Thymus (tissue), 11 donors: ENCODE measurements at regions not wholly inside any gene's neighbourhood (a gene's known extent, or its start where the extent isn't known, plus 50 kb on each side); places are given as distances from the start of the nearest gene placed in this dataset.

Source experiments
- DNase-seq, 9 donors: peaks; one replicate each; pipeline ENCODE4 v3.0.0-alpha.2; 2013; ENCODE audit warnings: low spot score in 9 of 9, low read depth in 6 of 9, missing footprints in 1 of 9
- H3K27ac ChIP-seq, 2 donors: one replicate each; pipeline ENCODE4 v1.5.1; 2013; ENCODE audit warnings: control low read depth in 1 of 2, low read depth in 1 of 2, low read length in 1 of 2, mild to moderate bottlenecking in 1 of 2, moderate library complexity in 1 of 2
- H3K27me3 ChIP-seq, 2 donors: one replicate each; pipeline ENCODE4 v1.5.1; 2013; ENCODE audit warnings: low read length in 1 of 2; ENCODE audit not compliant: control insufficient read depth in 2 of 2, insufficient read depth in 1 of 2
- H3K36me3 ChIP-seq, 2 donors: one replicate each; pipeline ENCODE4 v1.5.1; 2013; ENCODE audit warnings: low read length in 1 of 2, mild to moderate bottlenecking in 1 of 2, moderate library complexity in 1 of 2; ENCODE audit not compliant: control insufficient read depth in 2 of 2, insufficient read depth in 2 of 2
- H3K4me1 ChIP-seq, 2 donors: one replicate each; pipeline ENCODE4 v1.5.1; 2013; ENCODE audit warnings: low read length in 2 of 2; ENCODE audit not compliant: control insufficient read depth in 2 of 2, insufficient read depth in 2 of 2
- H3K4me3 ChIP-seq, 2 donors: one replicate each; pipeline ENCODE4 v1.5.1; 2013; ENCODE audit warnings: low read length in 2 of 2, control low read depth in 1 of 2, mild to moderate bottlenecking in 1 of 2
- H3K9me3 ChIP-seq, 2 donors: one replicate each; pipeline ENCODE4 v1.5.1; 2013; ENCODE audit warnings: low read length in 1 of 2, mild to moderate bottlenecking in 1 of 2; ENCODE audit not compliant: control insufficient read depth in 2 of 2, insufficient read depth in 1 of 2
- WGBS: extraction: QIAGEN DNeasy Blood & Tissue Kit; methylation state at CpG from one replicate; pipeline ENCODE4 v1.1.7; 2013; 5-methylcytosine and 5-hydroxymethylcytosine counted together
- donor health status: healthy.

GRCh38 chr2:22628221-22628620, 756.8 kb upstream of the KLHL29 start:
- Histone ChIP-seq H3K4me3 (no peak overlapping the region), H3K27ac (no peak overlapping the region), H3K27me3 (no peaks in the 10 kb centered on the region), H3K36me3 (no peaks in the 10 kb centered on the region), H3K4me1 (no peaks in the 10 kb centered on the region), H3K9me3 (no peaks in the 10 kb centered on the region)
- 96% methylated on average over 2 of the region's 2 CpGs for WGBS
- no peak for DNase-seq

GRCh38 chr2:22628906-22629305, 756.1 kb upstream of the KLHL29 start:
- no peaks in the 10 kb centered on the region for H3K36me3 ChIP-seq
- no peaks in the 10 kb centered on the region for H3K27me3 ChIP-seq
- no peaks in the 10 kb centered on the region for H3K4me1 ChIP-seq
- DNase-seq: no peak
- H3K4me3 ChIP-seq: no peak overlapping the region
- H3K27ac ChIP-seq: no peak overlapping the region
- 89% methylated on average over 3 of the region's 3 CpGs for WGBS
- H3K9me3 ChIP-seq: no peaks in the 10 kb centered on the region

- Histone ChIP-seq H3K27me3 (no peaks in the 10 kb centered on the region), H3K9me3 (no peaks in the 10 kb centered on the region), H3K36me3 (no peaks in the 10 kb centered on the region), H3K4me1 (no peaks in the 10 kb centered on the region), H3K4me3 (no peak overlapping the region), H3K27ac (no peak overlapping the region)
- no peak for DNase-seq
- WGBS: 98% methylated on average over 3 of the region's 3 CpGs
Observed at GRCh38 chr2:22634167-22634566, 750.8 kb upstream of the KLHL29 start.

- WGBS: 78% methylated on average over 1 of the region's 1 CpG
- peaks cover 0 to 10% of the 10 kb centered on the region in 2 donors for H3K9me3 ChIP-seq
- no peak for DNase-seq
- H3K4me3 ChIP-seq: no peak overlapping the region
- H3K4me1 ChIP-seq: no peaks in the 10 kb centered on the region
- no peaks in the 10 kb centered on the region for H3K27me3 ChIP-seq
- H3K27ac ChIP-seq: no peak overlapping the region
- no peaks in the 10 kb centered on the region for H3K36me3 ChIP-seq
Observed at GRCh38 chr2:22656426-22656825, 728.6 kb upstream of the KLHL29 start.

GRCh38 chr2:22673529-22673928, 711.5 kb upstream of the KLHL29 start:
- Histone ChIP-seq H3K9me3 (no peaks in the 10 kb centered on the region), H3K36me3 (no peaks in the 10 kb centered on the region), H3K27ac (no peak overlapping the region), H3K4me1 (no peaks in the 10 kb centered on the region), H3K27me3 (no peaks in the 10 kb centered on the region), H3K4me3 (no peak overlapping the region)
- WGBS: 84% methylated on average over 6 of the region's 6 CpGs
- DNase-seq: no peak

GRCh38 chr2:22683914-22684313, 701.1 kb upstream of the KLHL29 start:
- no peak overlapping the region for H3K27ac ChIP-seq
- no peak overlapping the region for H3K4me3 ChIP-seq
- no peaks in the 10 kb centered on the region for H3K4me1 ChIP-seq
- 89% methylated on average over 1 of the region's 1 CpG for WGBS
- H3K27me3 ChIP-seq: no peaks in the 10 kb centered on the region
- no peak for DNase-seq
- no peaks in the 10 kb centered on the region for H3K36me3 ChIP-seq
- H3K9me3 ChIP-seq: no peaks in the 10 kb centered on the region

- Histone ChIP-seq H3K4me1 (no peaks in the 10 kb centered on the region), H3K36me3 (no peaks in the 10 kb centered on the region), H3K27me3 (no peaks in the 10 kb centered on the region), H3K4me3 (no peak overlapping the region), H3K27ac (no peak overlapping the region), H3K9me3 (no peaks in the 10 kb centered on the region)
- DNase-seq: no peak
- WGBS: 91% methylated on average over 1 of the region's 1 CpG
Observed at GRCh38 chr2:22690096-22690495, 694.9 kb upstream of the KLHL29 start.

GRCh38 chr2:22691666-22692065, 693.3 kb upstream of the KLHL29 start:
- 91% methylated on average over 5 of the region's 5 CpGs for WGBS
- Histone ChIP-seq H3K27ac (no peak overlapping the region), H3K36me3 (no peaks in the 10 kb centered on the region), H3K9me3 (no peaks in the 10 kb centered on the region), H3K27me3 (no peaks in the 10 kb centered on the region), H3K4me1 (no peaks in the 10 kb centered on the region), H3K4me3 (no peak overlapping the region)
- no peak for DNase-seq

- Histone ChIP-seq H3K9me3 (no peaks in the 10 kb centered on the region), H3K36me3 (no peaks in the 10 kb centered on the region), H3K4me1 (no peaks in the 10 kb centered on the region), H3K4me3 (no peak overlapping the region), H3K27me3 (no peaks in the 10 kb centered on the region), H3K27ac (no peak overlapping the region)
- 82% methylated on average over 2 of the region's 2 CpGs for WGBS
- DNase-seq: no peak
Observed at GRCh38 chr2:22692746-22693145, 692.2 kb upstream of the KLHL29 start.

GRCh38 chr2:22694300-22694699, 690.7 kb upstream of the KLHL29 start:
- Histone ChIP-seq H3K36me3 (no peaks in the 10 kb centered on the region), H3K9me3 (no peaks in the 10 kb centered on the region), H3K27me3 (no peaks in the 10 kb centered on the region), H3K27ac (no peak overlapping the region), H3K4me3 (no peak overlapping the region), H3K4me1 (no peaks in the 10 kb centered on the region)
- 78% methylated on average over 2 of the region's 2 CpGs for WGBS
- no peak for DNase-seq
